ENCODE measurements at regions not wholly inside any gene's neighbourhood (a gene's known extent, or its start where the extent isn't known, plus 50 kb on each side); places are given as distances from the start of the nearest gene placed in this dataset.
A peak's percentile ranks its signal among the peaks of the same experiment; 100 is the strongest.
"Not testable (repeated sequence)": the region's sequence is repeated elsewhere in the genome, so short reads cannot be mapped to it uniquely, and the experiment has no call there.

GRCh38 chr17:77560381-77560780 is 398.1 kb upstream of the TNRC6C start:
- no peak for DNase-seq

GRCh38 chr17:77560841-77561240 is 397.7 kb upstream of the TNRC6C start:
- no peak for DNase-seq

- not testable (repeated sequence) for DNase-seq
Observed at GRCh38 chr17:77562361-77562760, 396.1 kb upstream of the TNRC6C start.

GRCh38 chr17:77563439-77564102 is 394.9 kb upstream of the TNRC6C start:
- DNase-seq: no peak

GRCh38 chr17:77564278-77564920 is 394.1 kb upstream of the TNRC6C start:
- DNase-seq: no peak

- DNase-seq: no peak
Observed at GRCh38 chr17:77565166-77565565, 393.3 kb upstream of the TNRC6C start.

GRCh38 chr17:77566151-77566550 is 392.4 kb upstream of the TNRC6C start:
- no peak for DNase-seq

- no peak for DNase-seq
Observed at GRCh38 chr17:77566566-77567138, 391.9 kb upstream of the TNRC6C start.

GRCh38 chr17:77568540-77568939 is 390.0 kb upstream of the TNRC6C start:
- DNase-seq: no peak

- DNase-seq: no peak
Observed at GRCh38 chr17:77569846-77570564, 388.5 kb upstream of the TNRC6C start.

GRCh38 chr17:77570565-77570898 is 388.0 kb upstream of the TNRC6C start:
- DNase-seq: no peak

- DNase-seq: peak in 1 of 2 donors; percentile 10
Observed at GRCh38 chr17:77571155-77571981, 387.1 kb upstream of the TNRC6C start.

- DNase-seq: no peak
Observed at GRCh38 chr17:77572065-77572601, 386.4 kb upstream of the TNRC6C start.

GRCh38 chr17:77572851-77573250 is 385.7 kb upstream of the TNRC6C start:
- no peak for DNase-seq

GRCh38 chr17:77577491-77577890 is 381.0 kb upstream of the TNRC6C start:
- no peak for DNase-seq

- DNase-seq: no peak
Observed at GRCh38 chr17:77579131-77579530, 379.4 kb upstream of the TNRC6C start.

- DNase-seq: peak in 1 of 2 donors; percentile 82
Observed at GRCh38 chr17:77579682-77580081, 378.8 kb upstream of the TNRC6C start.

GRCh38 chr17:77580531-77581270 is 377.8 kb upstream of the TNRC6C start:
- DNase-seq: no peak

GRCh38 chr17:77581480-77581879 is 377.0 kb upstream of the TNRC6C start:
- no peak for DNase-seq

GRCh38 chr17:77585142-77585860 is 373.2 kb upstream of the TNRC6C start:
- DNase-seq: no peak

Measured in bone marrow (tissue), 2 donors.